Natural killer cell (primary cell): ENCODE measurements at regions not wholly inside any gene's neighbourhood (a gene's known extent, or its start where the extent isn't known, plus 50 kb on each side); places are given as distances from the start of the nearest gene placed in this dataset.

ENCODE experiments used
- ATAC-seq, 3 donors: fragments of 150-1000 bp in 2 of 3; fragments of 200-7000 bp in 1 of 3; cut with Tn5 transposase; 1 replicate in 1 of 3; 2 replicates in 2 of 3; pipeline ENCODE4 v1.10.0; 2021; ENCODE audit warnings: mild to moderate bottlenecking in 2 of 3, moderate library complexity in 2 of 3
- DNase-seq, 2 donors: peaks; one replicate each; pipeline versions ENCODE4 v3.0.0 to v3.0.0-alpha.2; 2013 to 2021; ENCODE audit warnings: mixed read lengths in 1 of 2
- H3K27ac ChIP-seq: one replicate; pipeline ENCODE4 v1.5.1; 2013; ENCODE audit warnings: mild to moderate bottlenecking, low read length
- H3K27me3 ChIP-seq: one replicate; pipeline ENCODE4 v1.6.1; 2013; ENCODE audit warnings: low read length; ENCODE audit not compliant: control insufficient read depth, insufficient read depth
- H3K36me3 ChIP-seq: one replicate; pipeline ENCODE4 v1.6.1; 2013; ENCODE audit warnings: low read length; ENCODE audit not compliant: control insufficient read depth, insufficient read depth
- H3K4me1 ChIP-seq: one replicate; pipeline ENCODE4 v1.6.1; 2013; ENCODE audit warnings: low read length; ENCODE audit not compliant: control insufficient read depth, insufficient read depth
- H3K4me3 ChIP-seq: one replicate; pipeline ENCODE4 v1.5.1; 2013; ENCODE audit warnings: low read length
- H3K9me3 ChIP-seq: one replicate; pipeline ENCODE4 v1.6.1; 2013; ENCODE audit warnings: low read length; ENCODE audit not compliant: control insufficient read depth, insufficient read depth
- H3K27ac Mint-ChIP-seq, 2 donors: one replicate each; pipeline ENCODE4 v1.8.0; 2022; ENCODE audit warnings: mild to moderate bottlenecking in 2 of 2, mixed read lengths in 2 of 2, moderate library complexity in 1 of 2
- H3K27me3 Mint-ChIP-seq, 2 donors: one replicate each; pipeline ENCODE4 v1.8.0; 2022; ENCODE audit warnings: low read depth in 2 of 2, mixed read lengths in 2 of 2
- H3K36me3 Mint-ChIP-seq: one replicate; pipeline ENCODE4 v1.8.0; 2022; ENCODE audit warnings: mixed read lengths
- H3K4me1 Mint-ChIP-seq, 2 donors: one replicate each; pipeline ENCODE4 v1.8.0; 2022; ENCODE audit warnings: mixed read lengths in 2 of 2
- H3K4me3 Mint-ChIP-seq: one replicate; pipeline ENCODE4 v1.8.0; 2022; ENCODE audit warnings: mild to moderate bottlenecking, moderate library complexity, mixed read lengths
- H3K9me3 Mint-ChIP-seq, 2 donors: one replicate each; pipeline ENCODE4 v1.8.0; 2022; ENCODE audit warnings: mixed read lengths in 2 of 2
- WGBS: methylation state at CpG from one replicate; pipeline ENCODE4 v1.1.7; 2013; ENCODE audit warnings: missing lambda C conversion rate; ENCODE audit not compliant: insufficient coverage; 5-methylcytosine and 5-hydroxymethylcytosine counted together
- intact Hi-C: fragments of 100-400 bp; cut with micrococcal nuclease; formaldehyde crosslinking; loops from one replicate; pipeline ENCODE4 v1.14.2; 2022
- TF ChIP-seq, protein P1 (sequence below): fragments of 200-600 bp; IDR thresholded peaks from one replicate; pipeline ENCODE4 v1.8.0; 2022; ENCODE audit warnings: antibody characterized with exemption

DNA sequence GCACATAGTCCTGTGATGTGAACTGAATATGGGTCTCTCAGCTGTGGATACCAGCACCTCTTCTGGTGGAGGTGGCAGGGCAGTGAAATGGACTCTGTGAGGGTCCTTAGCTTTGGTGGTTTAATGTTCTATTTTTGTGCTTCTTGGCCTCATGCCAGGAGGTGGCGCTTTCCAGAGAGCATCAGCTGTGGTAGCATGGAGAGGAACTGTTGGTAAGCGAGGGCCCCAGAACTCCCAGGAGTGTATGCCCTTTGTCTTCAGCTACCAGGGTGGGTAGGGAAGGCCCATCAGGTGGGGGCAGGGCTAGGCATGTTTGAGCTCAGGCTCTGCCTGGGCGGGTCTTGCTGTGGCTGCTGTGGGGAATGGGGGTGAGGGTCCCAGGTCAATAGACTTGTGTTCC is 241.7 kb downstream of the AEBP2 start:
- Mint-ChIP-seq H3K27ac (peak overlapping the region; percentile 88 to 91), H3K36me3 (peaks cover 25% of the 10 kb centered on the region), H3K9me3 (peaks cover 4 to 9% of the 10 kb centered on the region in 2 donors), H3K27me3 (no peaks in the 10 kb centered on the region), H3K4me3 (no peak overlapping the region), H3K4me1 (peaks cover 37 to 42% of the 10 kb centered on the region in 2 donors)
- peaks cover 9% of the 10 kb centered on the region for H3K4me1 ChIP-seq
- H3K27ac ChIP-seq, result peak overlapping the region; percentile 25
- ATAC-seq (no peak), DNase-seq (no peak)
- H3K9me3 ChIP-seq, result no peaks in the 10 kb centered on the region
- 78% methylated on average over 3 of the region's 3 CpGs for WGBS
- TF ChIP-seq, protein P1, sequence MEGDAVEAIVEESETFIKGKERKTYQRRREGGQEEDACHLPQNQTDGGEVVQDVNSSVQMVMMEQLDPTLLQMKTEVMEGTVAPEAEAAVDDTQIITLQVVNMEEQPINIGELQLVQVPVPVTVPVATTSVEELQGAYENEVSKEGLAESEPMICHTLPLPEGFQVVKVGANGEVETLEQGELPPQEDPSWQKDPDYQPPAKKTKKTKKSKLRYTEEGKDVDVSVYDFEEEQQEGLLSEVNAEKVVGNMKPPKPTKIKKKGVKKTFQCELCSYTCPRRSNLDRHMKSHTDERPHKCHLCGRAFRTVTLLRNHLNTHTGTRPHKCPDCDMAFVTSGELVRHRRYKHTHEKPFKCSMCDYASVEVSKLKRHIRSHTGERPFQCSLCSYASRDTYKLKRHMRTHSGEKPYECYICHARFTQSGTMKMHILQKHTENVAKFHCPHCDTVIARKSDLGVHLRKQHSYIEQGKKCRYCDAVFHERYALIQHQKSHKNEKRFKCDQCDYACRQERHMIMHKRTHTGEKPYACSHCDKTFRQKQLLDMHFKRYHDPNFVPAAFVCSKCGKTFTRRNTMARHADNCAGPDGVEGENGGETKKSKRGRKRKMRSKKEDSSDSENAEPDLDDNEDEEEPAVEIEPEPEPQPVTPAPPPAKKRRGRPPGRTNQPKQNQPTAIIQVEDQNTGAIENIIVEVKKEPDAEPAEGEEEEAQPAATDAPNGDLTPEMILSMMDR, result no peak
- no peaks in the 10 kb centered on the region for H3K27me3 ChIP-seq
- no peak overlapping the region for H3K4me3 ChIP-seq
- intact Hi-C loops, result no loop called here
- H3K36me3 ChIP-seq, result no peaks in the 10 kb centered on the region

DNA sequence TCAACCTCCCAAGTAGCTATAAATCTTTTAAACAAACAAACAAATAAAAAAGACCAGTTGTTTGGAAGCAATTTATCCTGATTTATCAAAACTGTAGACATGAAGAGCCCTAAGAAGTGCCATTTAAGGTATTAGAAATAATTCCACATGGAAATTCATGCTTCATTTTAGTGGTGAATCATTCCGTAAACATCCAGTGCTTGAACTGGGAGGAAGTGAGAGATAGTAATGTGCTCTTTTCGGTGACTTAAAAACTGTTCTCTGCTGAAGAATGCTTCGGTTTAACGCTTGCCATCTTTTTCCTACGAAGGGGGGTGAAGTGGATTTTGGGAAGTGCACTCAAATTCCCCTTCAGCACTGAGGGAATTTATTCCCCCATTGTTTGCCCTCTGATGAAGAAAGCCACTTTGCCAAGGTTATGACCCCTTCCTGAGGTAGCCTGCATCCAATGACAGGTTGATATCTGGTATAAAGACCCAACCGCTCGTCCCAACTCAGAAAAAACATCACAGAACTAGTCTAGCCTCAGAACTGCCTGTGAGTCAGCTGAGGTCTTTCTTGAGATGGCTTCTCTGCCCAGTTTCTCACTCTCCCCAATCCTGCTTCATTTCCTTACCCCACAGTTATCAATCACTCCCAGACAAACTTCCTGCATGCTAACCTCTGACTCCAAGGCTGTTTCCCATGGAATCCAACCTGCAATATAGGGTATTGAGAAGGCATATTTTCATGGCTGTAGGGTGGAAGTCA is 244.1 kb downstream of the AEBP2 start:
- no peak overlapping the region for H3K4me3 Mint-ChIP-seq
- no peaks in the 10 kb centered on the region for H3K27me3 ChIP-seq
- peaks cover 3 to 7% of the 10 kb centered on the region in 2 donors for H3K9me3 Mint-ChIP-seq
- TF ChIP-seq, protein P1, result no peak
- 91% methylated on average over 7 of the region's 7 CpGs for WGBS
- H3K4me3 ChIP-seq, result no peak overlapping the region
- no peaks in the 10 kb centered on the region for H3K36me3 ChIP-seq
- DNase-seq (no peak), ATAC-seq (no peak)
- H3K27ac Mint-ChIP-seq, result no peak overlapping the region
- peaks cover 21 to 28% of the 10 kb centered on the region in 2 donors for H3K4me1 Mint-ChIP-seq
- H3K4me1 ChIP-seq, result peaks cover 9% of the 10 kb centered on the region
- no peaks in the 10 kb centered on the region for H3K27me3 Mint-ChIP-seq
- H3K36me3 Mint-ChIP-seq, result peaks cover 20% of the 10 kb centered on the region
- H3K9me3 ChIP-seq, result no peaks in the 10 kb centered on the region
- intact Hi-C loops, result no loop called here
- H3K27ac ChIP-seq, result no peak overlapping the region

DNA sequence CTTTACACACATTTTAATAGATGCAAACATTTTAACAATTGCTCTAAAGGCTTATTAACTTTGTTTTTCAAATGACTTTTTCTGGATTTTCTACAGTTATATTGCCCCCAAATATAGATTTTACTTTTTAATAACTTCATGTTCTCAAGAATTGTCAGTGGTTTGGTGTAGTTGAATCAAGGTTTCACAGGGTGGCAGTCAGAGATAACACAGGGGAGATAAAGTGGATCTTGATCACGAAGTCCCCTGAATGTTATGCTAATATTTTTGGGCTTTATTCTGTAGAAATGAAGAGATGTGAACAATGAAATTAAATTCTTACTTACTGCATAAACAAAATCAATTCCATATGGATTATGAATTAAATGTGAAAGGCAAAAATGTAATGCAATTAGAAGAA is 248.1 kb downstream of the AEBP2 start:
- Histone ChIP-seq H3K9me3 (no peaks in the 10 kb centered on the region), H3K27ac (no peak overlapping the region), H3K4me1 (no peaks in the 10 kb centered on the region), H3K4me3 (no peak overlapping the region), H3K36me3 (no peaks in the 10 kb centered on the region), H3K27me3 (no peaks in the 10 kb centered on the region)
- intact Hi-C loops, result no loop called here
- Mint-ChIP-seq H3K36me3 (no peaks in the 10 kb centered on the region), H3K9me3 (no peaks in the 10 kb centered on the region), H3K27ac (no peak overlapping the region), H3K27me3 (no peaks in the 10 kb centered on the region), H3K4me3 (no peak overlapping the region), H3K4me1 (no peaks in the 10 kb centered on the region)
- no peak for ATAC-seq
- TF ChIP-seq, protein P1, result no peak
- DNase-seq, result no peak
- 80% methylated on average over 1 of the region's 1 CpG for WGBS

DNA sequence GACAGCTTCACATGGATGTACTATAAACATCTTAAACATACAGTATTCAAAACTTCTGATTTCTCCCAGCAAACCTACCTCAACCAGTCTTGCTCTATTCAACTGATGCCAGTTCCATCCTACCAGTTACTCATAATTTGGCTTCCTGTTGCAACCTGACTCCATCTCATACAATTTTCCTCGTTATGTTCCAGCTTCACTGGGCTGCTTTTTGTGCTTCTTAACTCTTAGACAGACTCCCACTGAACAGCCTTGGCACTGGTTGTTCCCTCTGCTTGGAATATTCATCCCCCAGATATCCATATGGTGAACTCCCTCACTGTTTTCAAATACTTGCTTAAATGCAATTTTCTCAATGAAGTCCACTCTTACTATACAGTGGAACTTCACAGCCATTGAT is 249.2 kb downstream of the AEBP2 start:
- H3K27me3 ChIP-seq, result no peaks in the 10 kb centered on the region
- H3K4me1 ChIP-seq, result no peaks in the 10 kb centered on the region
- Mint-ChIP-seq H3K27ac (no peak overlapping the region), H3K27me3 (no peaks in the 10 kb centered on the region), H3K4me1 (no peaks in the 10 kb centered on the region), H3K4me3 (no peak overlapping the region), H3K9me3 (no peaks in the 10 kb centered on the region), H3K36me3 (no peaks in the 10 kb centered on the region)
- ATAC-seq (no peak), DNase-seq (no peak)
- WGBS, result 94% methylated on average over 1 of the region's 1 CpG
- H3K9me3 ChIP-seq, result no peaks in the 10 kb centered on the region
- no peak overlapping the region for H3K27ac ChIP-seq
- no peaks in the 10 kb centered on the region for H3K36me3 ChIP-seq
- TF ChIP-seq, protein P1, result no peak
- intact Hi-C loops, result no loop called here
- no peak overlapping the region for H3K4me3 ChIP-seq
